Fibroblast of skin of right quadriceps (primary cell): ENCODE measurements at regions not wholly inside any gene's neighbourhood (a gene's known extent, or its start where the extent isn't known, plus 50 kb on each side); places are given as distances from the start of the nearest gene placed in this dataset.
A peak's percentile ranks its signal among the peaks of the same experiment; 100 is the strongest.

Experiments used
- DNase-seq: peaks from one replicate; pipeline ENCODE4 v3.0.0-alpha.2; 2013

DNA sequence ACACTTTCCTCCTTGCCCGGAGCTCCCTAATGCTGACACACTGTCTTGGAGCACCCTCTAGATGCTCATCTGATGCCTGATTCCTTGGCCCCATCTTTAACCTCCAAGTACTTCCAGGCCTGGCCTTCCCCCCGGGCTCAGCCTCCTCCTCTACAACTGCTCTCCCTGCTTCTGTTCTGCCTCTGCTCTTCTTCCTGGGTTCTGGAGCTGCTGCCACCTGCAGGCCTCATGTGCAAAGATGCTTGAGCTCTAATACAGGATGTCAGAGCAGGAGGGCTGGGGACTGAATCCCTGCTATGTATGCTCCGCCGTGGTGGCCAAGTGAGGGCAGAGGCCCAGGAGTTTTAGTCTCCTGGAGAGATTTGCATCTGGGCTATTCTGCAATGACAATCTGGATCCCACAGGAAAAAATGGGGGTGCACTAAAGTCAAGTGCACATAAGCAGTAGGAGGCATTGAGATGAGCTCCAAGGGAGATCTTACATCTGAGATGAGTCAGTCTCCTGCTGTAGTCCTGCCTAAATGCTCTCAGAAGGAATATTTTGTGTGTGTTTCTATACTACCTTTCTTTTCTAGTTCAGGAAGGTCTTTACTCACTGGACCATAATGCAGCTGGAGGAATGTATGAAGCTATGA, 296.3 kb downstream of the UACA start:
- DNase-seq: peak; percentile 67

DNA sequence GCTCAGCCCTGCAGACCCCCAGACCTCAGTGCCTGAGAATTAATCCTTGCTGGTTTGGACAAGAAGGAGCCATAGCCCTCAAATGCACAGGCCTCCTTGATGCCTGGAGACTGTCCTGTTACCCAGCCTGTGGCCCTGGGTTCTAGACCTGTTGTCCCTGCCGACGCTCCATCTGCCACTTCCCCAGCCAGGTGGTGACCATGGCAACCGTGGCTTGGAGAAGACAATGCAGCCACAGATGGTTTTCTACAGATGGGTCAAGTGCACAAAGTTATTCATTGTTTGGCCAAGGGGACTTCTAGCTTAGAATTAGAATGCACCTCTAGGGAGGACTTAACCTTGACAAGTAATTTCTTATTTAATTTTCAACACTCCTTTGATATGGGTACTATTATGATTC, 297.1 kb downstream of the UACA start:
- DNase-seq: no peak

DNA sequence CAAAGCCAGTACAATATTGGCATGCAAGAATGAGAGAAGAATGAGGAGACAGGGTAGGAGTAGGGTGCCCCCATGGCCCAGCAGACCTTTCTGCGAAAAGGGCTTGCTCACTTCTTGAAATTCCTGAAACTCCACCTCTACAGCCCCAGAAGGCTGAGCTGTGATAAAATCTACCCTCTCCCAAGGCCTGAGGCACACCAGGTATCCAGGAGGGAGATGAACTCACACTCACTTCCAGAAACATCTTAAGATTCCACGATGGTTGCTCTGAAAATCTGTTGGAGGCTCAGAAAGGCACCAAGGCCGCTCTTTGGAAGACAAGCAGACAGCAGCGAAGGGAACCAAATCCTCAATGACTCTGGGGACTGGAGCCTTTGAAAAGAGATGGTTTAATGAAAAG, 297.5 kb downstream of the UACA start:
- DNase-seq: no peak

DNA sequence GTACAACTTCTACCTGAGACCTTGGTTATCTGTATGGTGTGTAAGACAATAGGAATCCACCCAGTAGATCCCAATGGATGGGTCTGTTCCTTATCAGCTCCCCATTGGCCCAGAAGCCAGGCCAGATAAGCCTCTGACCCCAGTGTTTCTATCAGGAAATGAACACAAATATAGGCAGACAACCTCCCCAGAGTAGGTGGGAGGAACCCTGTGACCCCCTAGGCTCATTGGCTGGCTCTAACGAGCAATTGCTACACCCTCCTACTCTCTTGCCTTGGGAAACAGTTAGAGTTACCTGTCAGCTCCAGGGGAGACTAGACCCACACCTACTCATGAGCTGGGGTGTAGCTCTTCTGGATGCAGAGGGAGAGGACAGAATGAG, 299.9 kb downstream of the UACA start:
- DNase-seq: no peak

DNA sequence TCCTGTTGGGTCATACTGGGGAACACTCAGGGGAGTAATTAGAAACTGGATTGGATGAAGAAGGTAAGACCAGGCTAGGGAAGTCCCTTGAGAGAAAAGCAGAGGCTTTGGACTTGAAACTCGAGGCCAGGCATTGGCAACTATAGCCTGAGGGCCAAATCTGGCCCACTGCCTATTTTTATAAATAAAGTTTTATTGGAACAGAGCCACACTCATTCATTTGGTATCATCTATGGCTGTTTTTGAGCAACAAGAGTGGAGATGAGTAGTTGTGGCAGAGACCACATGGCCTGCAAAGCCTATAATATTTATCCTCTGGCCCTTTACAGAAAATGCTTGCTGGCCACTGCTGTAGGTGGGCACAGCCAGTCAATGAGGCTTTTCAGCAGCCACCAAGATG, 301.4 kb downstream of the UACA start:
- no peak for DNase-seq

DNA sequence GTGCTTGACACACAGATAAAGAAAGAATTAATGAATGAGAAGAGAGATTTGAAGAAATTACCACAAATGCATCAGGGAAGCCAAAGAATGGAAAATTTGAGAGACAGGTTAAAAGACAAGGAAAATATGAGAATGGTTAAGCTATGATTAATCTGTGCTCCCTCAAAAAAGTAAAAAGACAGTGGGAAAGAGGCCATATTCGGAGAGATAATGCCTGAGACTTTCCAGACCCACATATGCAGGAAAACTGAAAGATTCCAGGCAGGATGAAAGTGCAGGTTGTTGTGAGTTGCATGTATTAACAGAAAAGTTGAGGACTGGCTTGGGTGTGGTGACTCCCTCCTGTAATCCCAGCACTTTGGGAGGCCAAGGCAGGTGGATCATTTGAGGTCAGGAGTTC, 302.3 kb downstream of the UACA start:
- DNase-seq: no peak

DNA sequence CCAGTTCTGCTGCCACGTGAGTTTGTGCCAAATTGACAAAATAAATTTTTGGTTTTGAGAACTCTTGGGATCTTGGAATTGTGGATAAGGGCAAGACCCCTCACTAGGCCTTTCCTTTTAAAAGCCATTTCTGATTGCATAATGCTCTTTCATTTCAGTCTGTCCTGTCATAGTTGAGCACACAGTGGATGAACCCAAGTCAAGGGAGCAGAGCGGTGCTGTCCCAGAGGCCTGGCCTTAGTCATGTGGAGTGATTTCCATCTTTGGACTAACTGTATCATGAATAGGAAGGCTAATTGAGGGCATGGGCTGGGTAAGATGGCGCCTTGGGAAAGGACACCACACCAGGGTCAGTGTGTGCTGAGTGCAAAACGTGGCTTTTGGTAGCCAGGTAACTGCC, 304.0 kb downstream of the UACA start:
- DNase-seq: no peak

DNA sequence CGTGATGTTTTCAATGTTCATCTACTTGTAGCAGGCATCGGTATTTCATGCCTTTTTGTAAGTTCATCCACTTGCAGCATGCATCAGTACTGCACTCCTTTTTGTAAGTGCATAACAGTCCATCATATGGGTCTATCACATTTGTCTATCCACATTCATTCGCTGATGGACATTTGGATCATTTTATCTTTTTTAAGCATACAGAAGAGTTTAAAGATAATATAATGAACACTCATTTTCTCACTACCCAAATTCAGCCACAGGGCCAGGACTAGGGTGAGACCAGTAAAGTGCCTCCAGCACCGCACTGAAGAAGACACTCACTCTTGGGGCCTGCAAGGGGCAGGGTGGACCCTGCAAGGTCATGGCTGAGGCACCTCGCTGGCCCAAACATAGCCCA, 309.6 kb downstream of the UACA start:
- no peak for DNase-seq

DNA sequence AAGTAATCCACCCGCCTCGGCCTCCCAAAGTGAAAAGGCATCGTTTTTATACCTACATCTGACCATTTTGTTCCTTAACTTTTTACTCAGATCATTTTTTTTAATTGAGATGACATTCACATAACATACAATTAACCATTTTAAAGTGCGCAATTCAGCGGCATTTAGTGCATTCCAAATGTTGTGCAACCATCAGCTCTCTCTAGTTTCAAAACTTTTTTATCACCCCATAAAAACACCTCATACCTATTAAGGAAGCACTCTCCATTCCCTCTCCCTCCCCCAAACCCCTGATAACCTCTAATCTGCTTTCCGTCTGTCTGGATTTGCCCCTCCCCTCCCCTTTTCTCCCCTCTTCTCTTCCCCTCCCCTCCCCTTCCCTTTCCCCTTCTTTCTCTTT, 310.1 kb downstream of the UACA start:
- no peak for DNase-seq

DNA sequence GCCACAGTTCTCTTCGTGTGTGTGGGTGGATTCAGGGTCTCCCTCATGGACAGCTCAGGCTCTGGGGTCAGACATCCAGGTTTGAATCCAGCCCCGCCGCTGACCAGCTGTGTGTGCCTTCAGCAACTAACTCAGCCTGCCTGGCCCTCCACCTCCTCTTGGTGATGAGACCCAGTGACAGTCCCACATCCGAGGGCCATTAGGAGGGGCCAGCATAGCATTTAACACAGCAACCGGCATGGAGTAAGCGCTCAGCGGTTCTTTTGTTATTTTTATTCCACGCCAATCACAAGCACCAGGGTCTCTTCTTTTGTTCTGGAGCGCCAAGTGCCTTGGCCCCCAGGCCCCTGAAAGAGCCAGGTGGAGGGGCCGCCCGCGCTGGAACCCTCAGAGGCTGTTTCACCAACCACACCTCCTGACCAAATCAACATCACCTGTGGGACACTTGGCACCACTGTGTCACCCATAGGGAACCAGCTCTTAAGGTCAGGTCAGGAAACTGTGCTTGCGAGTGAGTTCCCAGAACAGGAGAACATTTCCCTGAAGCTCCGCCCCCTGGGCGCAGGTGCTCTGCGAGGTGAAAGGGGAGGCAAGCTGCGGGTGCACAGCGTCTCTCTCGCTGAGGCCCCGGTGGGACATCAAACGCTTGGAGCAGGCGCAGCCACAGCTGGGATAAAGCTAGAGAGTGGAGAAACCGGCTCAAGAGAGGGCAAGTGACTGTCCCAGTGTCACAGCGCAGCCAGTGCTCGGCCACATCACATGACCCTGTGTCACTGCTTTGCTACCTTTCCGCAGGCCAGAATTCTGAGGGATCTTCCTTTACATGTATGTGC, 311.3 kb downstream of the UACA start:
- no peak for DNase-seq

DNA sequence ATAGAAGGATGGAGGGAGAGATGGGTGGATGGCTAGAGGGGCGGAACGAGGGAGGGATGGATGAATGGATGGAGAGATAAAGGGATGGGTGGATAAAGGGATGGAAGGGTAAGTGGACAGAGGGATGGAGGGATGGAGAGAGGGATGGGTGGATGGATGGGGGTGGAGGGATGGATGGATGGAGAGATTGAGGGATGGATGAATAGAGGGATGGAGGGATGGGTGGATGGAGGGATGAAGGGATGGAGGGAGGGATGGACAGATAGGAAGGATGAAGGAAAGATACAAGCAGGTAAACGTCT, 313.3 kb downstream of the UACA start:
- no peak for DNase-seq

DNA sequence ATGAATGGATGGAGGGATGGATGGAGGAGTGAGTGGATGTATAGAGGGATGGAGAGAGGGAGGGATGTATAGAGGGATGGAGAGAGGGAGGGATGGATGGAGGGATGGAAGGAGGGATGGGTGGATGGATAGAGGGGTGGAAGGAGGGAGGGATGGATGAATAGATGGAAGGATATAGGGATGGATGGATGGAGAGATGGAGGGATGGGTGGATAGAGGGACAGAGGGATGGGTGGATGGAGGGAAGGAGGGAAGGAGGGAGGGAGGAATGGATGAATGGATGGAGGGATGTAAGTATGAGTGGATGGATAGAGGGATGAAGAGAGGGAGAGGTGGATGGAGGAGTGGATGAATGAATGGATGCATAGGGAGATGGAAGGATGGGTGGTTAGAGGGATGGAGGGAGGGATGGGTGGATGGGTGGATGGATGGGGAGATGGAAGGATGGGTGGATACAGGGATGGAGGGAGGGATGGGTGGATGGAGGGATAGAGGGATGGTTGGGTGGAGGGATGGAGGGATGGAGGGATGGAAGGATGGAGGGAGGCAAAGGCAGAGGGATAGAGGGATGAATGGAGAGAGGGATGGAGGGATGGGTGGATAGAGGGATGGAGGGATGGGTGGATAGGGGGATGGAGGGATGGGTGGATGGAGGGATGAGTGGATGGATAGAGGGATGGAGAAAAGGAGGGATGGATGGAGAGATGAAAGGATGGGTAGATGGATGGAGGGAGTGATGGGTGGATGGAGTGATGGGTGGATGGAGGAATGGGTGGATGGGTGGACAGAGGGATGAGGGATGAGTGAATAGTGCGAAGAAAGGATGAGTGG, 313.8 kb downstream of the UACA start:
- DNase-seq: no peak

DNA sequence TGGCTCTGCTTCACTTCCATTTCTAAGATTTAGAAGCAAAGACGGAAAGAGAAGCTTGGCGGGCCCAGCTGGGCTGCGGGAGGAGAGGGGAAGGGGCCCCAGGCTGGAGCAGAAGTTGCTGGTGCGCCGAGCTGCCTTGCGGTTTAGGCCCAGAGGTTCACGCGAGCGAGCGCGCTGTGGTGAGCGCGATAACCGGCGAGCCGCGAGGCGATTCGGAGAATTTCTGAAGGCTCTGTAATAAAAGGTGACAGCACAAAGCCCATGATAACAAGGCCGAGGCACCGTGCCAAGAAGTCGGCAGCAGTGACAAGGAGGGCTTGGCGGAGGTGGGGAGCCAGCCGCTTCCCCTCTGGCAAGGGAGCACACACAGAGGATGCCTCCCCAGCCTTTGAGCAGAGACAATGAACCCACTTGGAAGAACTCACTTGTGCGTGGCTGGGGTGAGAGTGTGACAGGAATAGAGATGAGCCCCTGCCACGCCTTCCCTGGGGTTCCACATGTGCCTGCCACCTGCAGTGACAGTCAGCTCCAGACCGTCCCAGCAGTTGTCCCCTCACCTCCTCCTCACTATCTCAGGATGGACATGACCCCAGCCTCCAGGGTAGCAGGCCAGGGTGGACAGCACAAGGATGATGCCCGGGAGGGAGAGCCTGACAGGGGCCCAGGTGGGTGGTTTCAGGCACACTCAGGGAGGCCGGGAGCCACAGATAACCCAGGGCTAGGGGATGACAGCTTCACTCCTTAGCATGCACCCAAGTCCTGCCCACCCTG, 315.2 kb downstream of the UACA start:
- DNase-seq: peak; percentile 14

DNA sequence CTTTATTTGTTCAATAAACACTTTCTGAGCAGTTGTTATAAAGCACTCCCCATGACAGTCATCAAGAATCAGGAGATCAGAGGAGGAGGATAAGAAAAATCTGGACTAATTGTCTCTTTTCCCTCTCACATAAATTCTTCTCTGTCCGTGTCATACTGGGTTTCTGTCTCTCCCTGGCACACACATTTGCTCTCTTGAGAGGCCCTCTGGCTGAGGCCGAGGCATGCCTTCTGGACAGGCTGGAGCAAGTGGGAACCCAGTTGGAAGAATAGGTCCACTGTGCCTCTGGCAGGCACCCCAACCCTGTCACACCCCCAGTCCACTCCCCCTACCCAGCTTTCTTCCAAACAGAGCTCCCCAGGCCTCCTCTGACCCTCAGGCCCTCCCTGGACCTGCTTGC, 315.8 kb downstream of the UACA start:
- no peak for DNase-seq

DNA sequence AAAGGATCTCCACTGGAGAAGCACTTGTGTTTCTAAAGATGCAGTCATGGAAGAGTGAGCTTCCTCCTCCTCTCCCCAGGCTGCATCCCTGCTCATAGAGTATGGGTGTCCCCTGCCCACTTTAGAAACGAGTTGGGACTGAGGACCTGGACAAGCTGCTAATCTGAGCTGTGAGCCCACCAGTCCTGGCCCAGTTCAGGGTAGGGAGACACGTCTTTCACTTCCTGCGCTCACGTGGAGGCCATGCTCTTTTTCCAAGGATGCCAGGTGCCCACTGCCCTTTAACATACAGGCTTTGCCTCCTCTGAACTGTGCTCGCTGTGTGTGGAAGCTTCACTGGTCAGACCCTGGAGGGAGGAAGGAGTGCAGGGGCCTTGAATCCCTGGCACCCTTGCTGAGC, 316.3 kb downstream of the UACA start:
- DNase-seq: no peak

DNA sequence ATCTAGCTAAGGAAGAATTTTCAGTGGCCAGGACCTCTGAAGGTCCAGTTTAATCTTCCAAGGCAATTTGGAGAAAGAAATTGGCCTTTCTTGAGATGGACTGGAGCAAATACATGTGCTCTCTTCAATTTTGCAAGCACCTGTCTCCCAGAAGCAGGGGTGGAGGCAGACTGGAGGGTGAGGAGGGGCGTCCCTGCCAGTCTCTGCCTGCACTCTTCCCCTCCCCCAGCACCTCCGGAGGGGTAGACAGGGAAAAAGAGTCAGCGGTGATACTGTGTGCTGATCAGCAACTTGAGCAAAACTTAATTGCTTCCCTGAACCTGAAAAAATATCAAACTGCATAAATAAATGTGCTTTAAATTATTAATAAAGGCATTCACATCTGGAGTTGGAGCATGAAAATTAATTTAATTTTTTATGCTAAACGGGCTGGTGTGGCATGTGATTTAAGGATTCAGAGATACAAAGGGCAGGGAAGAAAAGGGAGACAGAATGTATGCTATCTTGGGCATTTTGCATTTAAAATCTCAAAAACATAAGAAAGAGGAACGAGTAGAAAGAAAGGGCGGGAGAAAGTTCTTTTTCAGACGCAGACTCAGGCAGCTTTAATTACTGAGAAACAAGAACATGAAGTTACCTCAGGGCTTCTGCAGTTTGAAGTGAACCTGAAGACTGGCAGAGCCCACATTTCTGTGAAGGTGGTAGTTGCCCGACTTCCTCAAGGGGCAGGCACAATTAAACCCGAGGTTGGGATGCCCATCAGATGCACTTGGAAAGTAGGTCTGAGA, 319.7 kb downstream of the UACA start:
- DNase-seq: no peak

DNA sequence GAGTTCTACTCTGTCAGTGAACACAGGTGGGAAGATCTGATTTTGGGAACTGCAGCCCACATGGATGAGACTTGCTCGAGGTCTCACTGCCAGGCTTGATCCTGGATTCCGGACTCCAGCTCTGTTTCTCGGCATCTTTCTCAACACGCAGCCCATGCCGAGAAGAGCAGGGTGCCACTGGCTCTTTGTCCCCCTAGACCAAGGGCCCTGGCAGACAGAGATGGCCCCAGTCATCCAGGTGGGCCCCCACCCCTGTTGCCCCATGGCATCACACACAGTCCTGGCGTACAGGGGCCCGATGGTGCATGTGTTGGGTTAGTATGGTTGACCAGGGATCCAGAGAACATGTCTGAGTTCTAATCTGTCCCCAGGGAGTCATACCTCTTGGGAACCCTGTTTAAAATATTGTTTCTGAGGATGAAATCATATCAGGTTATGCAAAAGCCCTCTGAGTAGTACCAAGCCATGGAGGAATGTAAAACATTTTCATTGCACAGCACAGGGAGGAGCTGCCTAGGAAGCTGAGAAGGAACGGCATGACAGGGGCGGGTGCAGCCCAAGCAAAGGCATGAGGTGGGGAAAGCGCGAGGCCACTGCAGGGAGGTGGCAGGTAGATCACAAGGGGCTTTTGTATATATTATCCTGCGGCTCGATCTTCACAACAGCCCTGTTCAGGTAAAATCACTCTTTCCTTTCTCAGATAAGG, 320.6 kb downstream of the UACA start:
- no peak for DNase-seq

DNA sequence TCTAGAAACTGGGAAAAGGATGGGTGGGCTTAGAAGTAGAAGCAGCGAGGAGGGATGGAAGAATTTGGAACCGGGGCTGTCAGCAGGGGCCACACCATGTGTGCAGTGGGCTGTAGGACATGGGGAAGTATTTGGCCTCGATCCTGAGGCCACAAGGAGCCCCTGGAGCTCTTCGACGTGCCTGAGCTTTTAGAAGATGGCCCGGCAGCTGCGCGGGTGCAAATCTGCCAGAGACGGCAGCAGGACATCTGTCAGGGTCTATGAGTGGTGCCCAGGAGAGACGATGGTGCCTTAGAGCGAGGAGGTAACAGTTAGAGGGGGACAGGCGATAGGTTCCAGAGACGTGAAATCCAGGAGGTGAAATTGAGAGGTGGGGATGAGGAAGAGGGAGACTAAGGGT, 321.1 kb downstream of the UACA start:
- no peak for DNase-seq

DNA sequence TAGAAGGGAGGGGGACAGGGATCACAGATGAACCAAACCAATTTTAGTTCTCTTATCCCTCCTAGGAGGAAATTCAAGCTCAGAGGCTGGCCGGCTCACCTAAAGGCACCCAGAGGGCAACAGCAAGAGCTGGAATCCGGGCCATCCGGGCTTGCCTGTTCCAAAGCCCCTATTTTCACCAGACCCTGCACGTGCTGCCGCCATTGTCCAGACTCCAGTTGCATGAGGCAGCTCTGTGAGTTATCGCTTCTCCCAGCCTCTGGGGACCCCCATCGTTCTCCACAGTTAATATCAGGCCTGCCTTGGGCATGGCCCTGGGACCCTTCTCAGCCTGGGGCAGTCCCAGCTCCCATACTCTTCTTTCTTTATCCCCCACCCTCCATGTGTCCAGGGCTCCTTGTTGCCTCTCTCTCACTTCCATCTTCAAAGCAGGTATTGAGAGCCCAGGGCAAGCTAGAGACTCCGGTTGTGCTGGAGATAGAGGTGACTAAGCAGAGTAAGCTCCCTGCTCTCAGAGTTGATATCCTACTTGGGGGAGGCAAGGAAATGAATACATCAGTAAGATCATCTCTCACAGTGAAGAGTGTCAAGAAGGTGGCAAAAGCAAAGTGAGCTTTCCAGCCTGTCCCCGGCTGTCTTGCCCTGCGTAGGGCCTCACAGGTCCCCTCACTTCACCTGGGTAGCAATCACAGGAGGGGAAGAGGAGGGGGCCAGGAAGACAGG, 322.8 kb downstream of the UACA start:
- no peak for DNase-seq

DNA sequence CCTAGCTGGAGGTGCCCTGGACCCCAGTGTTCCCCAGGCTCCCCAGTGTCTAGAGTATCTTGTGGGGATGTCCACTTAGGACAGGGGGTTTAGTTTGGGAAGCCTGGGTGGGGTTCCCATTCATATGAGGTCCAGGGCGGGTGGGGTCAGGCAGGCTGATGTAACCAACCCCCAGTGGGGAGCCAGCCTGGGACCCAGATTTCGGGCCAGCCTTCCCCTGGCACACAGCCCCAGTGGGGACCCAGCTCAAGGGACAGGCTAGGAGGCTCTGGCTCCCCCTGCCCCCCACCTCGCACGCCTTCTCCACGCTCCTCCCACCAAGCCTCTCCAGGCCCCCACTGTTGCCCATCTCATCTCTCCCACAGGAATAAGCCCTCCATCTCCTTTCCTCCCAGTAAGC, 323.5 kb downstream of the UACA start:
- DNase-seq: no peak

DNA sequence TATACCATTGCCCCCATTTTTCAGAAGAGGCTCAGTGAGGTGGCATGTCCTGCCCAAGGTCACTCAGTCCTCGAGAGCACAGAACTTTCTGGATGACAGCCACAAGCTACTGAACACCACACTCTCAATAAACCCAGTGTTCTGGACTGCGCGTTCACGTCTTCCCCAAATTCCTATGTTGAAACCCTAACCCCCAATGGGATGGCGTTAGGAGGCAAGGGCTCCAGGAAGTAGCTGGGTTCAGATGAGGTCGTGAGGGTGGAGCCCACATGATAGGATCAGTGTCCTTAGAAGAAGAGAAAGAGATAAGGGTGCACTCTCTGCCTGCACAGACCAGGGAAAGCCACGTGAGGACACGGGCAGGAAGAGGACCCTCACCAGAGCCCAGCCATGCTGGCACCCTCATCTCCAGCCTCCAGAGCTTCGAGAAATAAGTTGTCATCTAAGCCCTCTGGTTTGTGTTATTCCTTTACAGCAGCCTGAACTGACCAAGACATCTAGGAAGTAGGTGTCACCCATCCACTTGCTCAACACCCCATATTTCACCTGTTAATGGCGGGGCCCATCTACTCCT, 324.0 kb downstream of the UACA start:
- DNase-seq: no peak
